NCI-H446 treated with DMSO at 0.1 percent for 48 hours (cell line): ENCODE measurements at regions not wholly inside any gene's neighbourhood (a gene's known extent, or its start where the extent isn't known, plus 50 kb on each side); places are given as distances from the start of the nearest gene placed in this dataset.

ENCODE experiments used
- DNase-seq: peaks from one replicate; lab custom pipeline; 2025; lab: John Stamatoyannopoulos, UW

GRCh38 chr4:181748581-181748980, 494.6 kb upstream of the TENM3 start:
- no peak for DNase-seq

GRCh38 chr4:181752516-181752915, 490.7 kb upstream of the TENM3 start:
- DNase-seq, result no peak

GRCh38 chr4:181753207-181753606, 490.0 kb upstream of the TENM3 start:
- no peak for DNase-seq

- no peak for DNase-seq
Observed at GRCh38 chr4:181755846-181756245, 487.4 kb upstream of the TENM3 start.

- DNase-seq, result no peak
Observed at GRCh38 chr4:181756451-181757095, 486.6 kb upstream of the TENM3 start.

- DNase-seq, result no peak
Observed at GRCh38 chr4:181757098-181757497, 486.1 kb upstream of the TENM3 start.

- DNase-seq, result no peak
Observed at GRCh38 chr4:181757910-181758660, 485.1 kb upstream of the TENM3 start.

GRCh38 chr4:181760560-181760959, 482.6 kb upstream of the TENM3 start:
- no peak for DNase-seq

- no peak for DNase-seq
Observed at GRCh38 chr4:181761156-181761555, 482.0 kb upstream of the TENM3 start.

GRCh38 chr4:181766061-181766548, 477.1 kb upstream of the TENM3 start:
- DNase-seq, result no peak

- no peak for DNase-seq
Observed at GRCh38 chr4:181770971-181771370, 472.2 kb upstream of the TENM3 start.

GRCh38 chr4:181775298-181775697, 467.9 kb upstream of the TENM3 start:
- DNase-seq, result no peak

- DNase-seq, result no peak
Observed at GRCh38 chr4:181776264-181777054, 466.7 kb upstream of the TENM3 start.

GRCh38 chr4:181777518-181777917, 465.7 kb upstream of the TENM3 start:
- no peak for DNase-seq

GRCh38 chr4:181784881-181785280, 458.3 kb upstream of the TENM3 start:
- DNase-seq, result no peak

- no peak for DNase-seq
Observed at GRCh38 chr4:181792641-181793040, 450.6 kb upstream of the TENM3 start.

- DNase-seq, result no peak
Observed at GRCh38 chr4:181793096-181793495, 450.1 kb upstream of the TENM3 start.

GRCh38 chr4:181796502-181796901, 446.7 kb upstream of the TENM3 start:
- no peak for DNase-seq

GRCh38 chr4:181798536-181798935, 444.7 kb upstream of the TENM3 start:
- no peak for DNase-seq

- no peak for DNase-seq
Observed at GRCh38 chr4:181799561-181800069, 443.6 kb upstream of the TENM3 start.

- no peak for DNase-seq
Observed at GRCh38 chr4:181802207-181802606, 441.0 kb upstream of the TENM3 start.

- no peak for DNase-seq
Observed at GRCh38 chr4:181807771-181808170, 435.4 kb upstream of the TENM3 start.

GRCh38 chr4:181810711-181811110, 432.5 kb upstream of the TENM3 start:
- DNase-seq, result no peak
